GM18511 (cell line): ENCODE measurements at regions not wholly inside any gene's neighbourhood (a gene's known extent, or its start where the extent isn't known, plus 50 kb on each side); places are given as distances from the start of the nearest gene placed in this dataset.
A peak's percentile ranks its signal among the peaks of the same experiment; 100 is the strongest.

Experiments used
- ATAC-seq: cut with Tn5 transposase; IDR thresholded peaks from one replicate; pipeline ENCODE4 v1.9.1; 2021; ENCODE audit warnings: mild to moderate bottlenecking, moderate library complexity; ENCODE audit not compliant: unreplicated experiment

- no peak for ATAC-seq
Measured at GRCh38 chr1:194230351-194231144, 1044.1 kb upstream of the B3GALT2 start.

DNA sequence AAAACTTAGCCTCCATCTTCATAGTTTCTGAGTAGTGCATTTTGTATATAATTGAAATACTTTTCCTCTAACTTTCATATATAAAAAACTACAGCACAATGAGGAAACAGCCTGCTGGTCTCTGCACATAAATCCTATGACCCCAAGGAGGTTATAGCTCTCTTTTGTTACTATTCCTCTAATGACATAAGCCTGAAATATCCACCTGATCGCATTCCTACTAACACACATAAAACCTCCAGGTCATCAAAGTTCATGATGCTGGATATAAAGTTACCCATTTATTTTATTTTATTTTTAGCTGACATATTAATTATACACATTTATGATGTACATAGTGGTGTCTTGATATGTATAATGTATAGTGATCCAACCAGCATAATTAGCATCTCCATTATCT lies 1042.0 kb upstream of the B3GALT2 start:
- no peak for ATAC-seq

- ATAC-seq = no peak
Measured at GRCh38 chr1:194227161-194227560, 1040.7 kb upstream of the B3GALT2 start.

DNA sequence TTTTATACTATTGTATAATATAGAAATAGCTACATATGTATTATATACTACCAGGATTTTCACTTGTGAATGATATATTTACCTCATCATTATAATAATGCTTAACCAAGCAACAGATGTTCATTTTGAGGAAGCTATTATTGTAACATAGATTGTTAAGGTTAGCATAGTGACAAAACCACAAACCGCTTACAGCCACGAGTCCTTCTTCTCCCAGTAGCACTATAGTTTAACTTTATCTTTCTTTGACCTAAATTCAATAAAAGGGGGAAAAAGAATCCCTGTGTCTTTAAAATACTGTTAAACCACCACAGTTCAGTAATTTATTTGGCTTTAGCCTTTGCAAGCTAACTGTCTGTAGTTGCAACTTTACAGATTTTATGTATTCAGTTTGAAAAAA lies 1039.4 kb upstream of the B3GALT2 start:
- peak; percentile 96 for ATAC-seq

DNA sequence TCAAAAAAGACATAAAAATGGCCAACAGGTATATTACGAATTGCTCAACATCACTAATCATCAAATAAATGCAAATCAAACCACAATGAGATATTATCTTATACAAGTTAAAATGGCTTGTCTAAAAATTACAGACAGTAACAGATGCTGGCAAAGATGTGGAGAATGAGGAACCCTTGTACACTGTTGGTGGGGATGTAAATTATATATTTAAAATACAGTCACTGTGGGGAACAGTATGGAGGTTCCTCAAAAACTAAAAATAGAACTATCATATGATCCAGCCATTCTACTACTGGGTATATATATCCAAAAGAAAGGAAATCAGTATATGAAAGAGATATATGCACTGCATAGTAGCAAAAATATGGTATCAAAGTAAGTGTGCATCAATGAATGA lies 1037.2 kb upstream of the B3GALT2 start:
- no peak for ATAC-seq

GRCh38 chr1:194215448-194215847 lies 1029.0 kb upstream of the B3GALT2 start:
- no peak for ATAC-seq

- ATAC-seq = no peak
Measured at GRCh38 chr1:194214735-194215134, 1028.3 kb upstream of the B3GALT2 start.

DNA sequence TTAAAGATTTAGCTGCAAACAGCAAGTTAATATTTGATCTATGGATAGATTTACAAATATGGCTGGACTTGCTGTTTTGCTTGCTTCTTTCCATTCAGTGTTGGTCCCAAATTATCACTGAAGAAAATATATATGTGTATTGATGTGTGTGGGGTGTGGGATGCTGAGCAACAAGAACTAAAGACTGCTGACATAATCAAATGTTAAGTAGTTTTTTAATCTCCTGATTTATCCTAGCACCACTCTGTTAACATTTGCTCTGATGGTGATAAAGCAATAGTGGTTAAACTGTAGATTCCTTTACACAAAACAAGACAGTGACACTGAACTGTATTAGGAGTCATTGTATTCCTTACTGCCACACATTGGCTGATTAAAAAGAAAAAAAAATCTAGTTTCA lies 1023.5 kb upstream of the B3GALT2 start:
- ATAC-seq = no peak

DNA sequence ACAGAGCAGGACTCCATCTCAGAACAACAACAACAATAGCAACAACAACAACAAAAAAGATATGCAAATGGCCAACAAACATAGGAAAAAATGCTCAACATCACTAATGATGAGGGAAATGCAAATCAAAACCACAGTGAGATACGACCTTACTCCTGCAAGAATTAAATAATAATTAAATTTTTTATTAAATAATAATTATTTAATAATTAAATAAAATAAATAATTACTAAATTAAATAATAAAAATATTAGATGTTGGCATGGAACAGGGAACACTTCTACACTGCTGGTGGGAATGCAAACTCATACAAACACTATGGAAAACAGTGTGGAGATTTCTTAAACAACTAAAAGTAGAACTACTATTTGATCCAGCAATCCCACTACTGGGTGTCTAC lies 1022.3 kb upstream of the B3GALT2 start:
- ATAC-seq = no peak

- no peak for ATAC-seq
Measured at GRCh38 chr1:194196562-194196961, 1010.1 kb upstream of the B3GALT2 start.

- ATAC-seq = no peak
Measured at GRCh38 chr1:194194724-194195123, 1008.3 kb upstream of the B3GALT2 start.

DNA sequence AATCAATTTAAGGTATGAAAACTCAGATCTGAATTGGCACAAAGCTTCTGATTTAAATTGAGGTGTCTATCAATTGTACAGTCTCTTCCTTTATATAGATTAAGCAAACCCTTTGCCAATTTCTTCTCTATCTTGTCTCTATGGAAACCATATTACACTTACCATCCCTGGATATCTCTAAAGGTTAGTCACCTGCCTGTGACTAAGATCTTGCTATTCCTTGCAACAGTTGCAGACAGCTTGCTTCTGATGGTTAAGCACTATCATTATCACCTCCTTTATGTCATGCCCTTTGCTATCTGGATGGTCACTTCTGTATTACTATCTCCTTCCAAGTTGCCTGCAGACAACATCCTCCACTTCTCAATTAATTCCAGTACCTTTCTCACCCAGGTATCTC lies 998.6 kb upstream of the B3GALT2 start:
- ATAC-seq = no peak

GRCh38 chr1:194184425-194184824 lies 998.0 kb upstream of the B3GALT2 start:
- ATAC-seq = no peak

DNA sequence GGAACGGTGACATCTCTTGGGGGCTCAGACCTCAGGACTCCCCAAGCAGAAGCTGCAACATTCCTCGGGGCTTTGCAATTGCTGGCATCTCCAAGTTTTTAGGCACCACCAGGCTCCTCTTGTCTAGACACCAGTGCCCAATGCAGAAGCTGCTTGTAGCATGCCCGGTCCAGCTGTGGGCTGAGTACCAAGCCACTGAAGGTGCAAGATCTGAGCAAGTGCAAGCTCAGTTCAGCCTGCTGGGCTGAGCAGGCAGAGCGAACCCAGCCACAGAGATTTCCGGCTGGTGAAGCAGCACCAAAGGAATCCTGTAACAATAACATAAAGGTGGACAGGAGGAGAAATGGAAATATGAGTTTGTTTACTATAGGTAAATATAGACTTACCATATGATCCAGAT lies 995.4 kb upstream of the B3GALT2 start:
- no peak for ATAC-seq

DNA sequence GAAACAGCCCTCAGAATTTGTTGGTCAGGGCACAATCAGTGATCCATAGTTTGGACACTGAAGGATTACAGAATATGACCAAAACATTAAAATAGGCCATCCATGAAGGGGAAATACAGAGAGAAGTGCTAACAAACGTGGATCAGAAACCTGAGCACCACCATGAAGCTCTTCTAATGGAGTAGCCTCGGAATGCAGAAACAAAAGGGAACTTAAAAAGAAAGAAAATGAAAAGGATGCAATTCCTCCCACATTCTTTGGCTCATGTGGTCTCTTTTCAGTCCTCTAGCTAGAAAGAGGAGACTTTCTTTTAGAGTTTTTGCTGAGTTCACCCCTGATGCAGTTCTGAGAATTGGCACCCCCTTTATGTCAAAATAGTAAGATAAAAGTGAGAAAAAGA lies 989.8 kb upstream of the B3GALT2 start:
- ATAC-seq = no peak

GRCh38 chr1:194175251-194175650 lies 988.8 kb upstream of the B3GALT2 start:
- no peak for ATAC-seq

- ATAC-seq = no peak
Measured at GRCh38 chr1:194174528-194174927, 988.1 kb upstream of the B3GALT2 start.

DNA sequence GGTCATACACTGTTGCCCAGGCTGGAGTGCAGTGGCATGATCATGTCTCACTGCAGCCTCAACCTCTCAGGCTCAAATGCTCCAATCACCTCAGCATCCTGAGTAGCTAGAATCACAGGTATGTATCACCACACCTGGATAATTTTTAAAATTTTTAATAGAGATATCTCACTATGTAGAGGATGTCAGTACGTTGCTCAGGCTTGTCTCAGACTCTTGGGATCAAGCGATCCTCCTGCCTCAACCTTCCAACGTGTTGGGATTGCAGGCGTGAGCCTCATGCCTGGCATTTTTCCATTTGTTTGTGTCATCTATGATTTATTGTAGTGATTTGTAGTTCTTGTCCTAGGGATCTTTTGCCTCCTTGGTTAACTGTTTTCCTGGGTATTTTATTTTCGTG lies 985.2 kb upstream of the B3GALT2 start:
- ATAC-seq = no peak

- ATAC-seq = no peak
Measured at GRCh38 chr1:194167956-194168640, 981.7 kb upstream of the B3GALT2 start.

- ATAC-seq = no peak
Measured at GRCh38 chr1:194164755-194165154, 978.3 kb upstream of the B3GALT2 start.

DNA sequence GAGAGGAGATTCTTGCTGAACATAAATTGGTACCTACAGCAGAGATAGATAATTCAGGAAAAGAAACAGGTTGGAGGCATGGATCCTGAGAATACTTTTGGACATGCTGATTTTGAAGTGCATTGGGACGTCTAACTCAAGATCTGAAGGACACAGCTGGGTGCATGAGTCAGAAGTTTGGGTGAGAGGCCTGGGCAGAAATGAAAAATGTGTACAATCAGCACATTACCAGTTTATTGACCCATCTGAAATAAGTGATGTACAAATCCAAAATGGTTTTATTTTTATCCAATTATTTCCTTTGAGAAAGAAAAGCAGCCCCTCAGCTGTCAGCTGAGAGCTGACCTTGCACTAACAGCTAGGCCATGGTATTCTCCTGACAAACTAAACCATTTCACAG lies 975.2 kb upstream of the B3GALT2 start:
- ATAC-seq = no peak

- ATAC-seq = no peak
Measured at GRCh38 chr1:194159941-194160340, 973.5 kb upstream of the B3GALT2 start.

DNA sequence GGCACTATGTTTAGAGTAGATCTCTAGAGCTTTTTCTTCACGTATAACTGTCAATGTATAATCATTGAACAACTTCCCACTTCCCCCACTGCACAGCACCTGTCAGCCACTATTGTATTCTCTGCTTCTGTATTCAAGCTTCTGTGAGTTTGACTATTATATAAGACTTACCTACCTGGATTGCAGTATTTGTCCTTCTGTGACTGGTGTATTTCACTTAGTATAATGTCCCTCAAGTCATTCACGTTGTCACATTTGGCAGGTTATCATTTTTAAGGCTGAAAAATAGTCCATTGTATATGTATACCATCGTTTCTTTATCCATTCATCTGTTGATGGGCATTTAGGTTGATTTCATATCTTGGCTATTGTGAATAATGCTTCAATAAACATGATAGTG lies 969.5 kb upstream of the B3GALT2 start:
- no peak for ATAC-seq
